HG03064 (cell line): ENCODE measurements at regions not wholly inside any gene's neighbourhood (a gene's known extent, or its start where the extent isn't known, plus 50 kb on each side); places are given as distances from the start of the nearest gene placed in this dataset.

Experiments used
- ATAC-seq: cut with Tn5 transposase; IDR thresholded peaks from one replicate; pipeline ENCODE4 v1.9.1; 2021; ENCODE audit warnings: low read depth; ENCODE audit not compliant: unreplicated experiment

GRCh38 chr18:77501266-77501665, 251.6 kb downstream of the GALR1 start:
- no peak for ATAC-seq

DNA sequence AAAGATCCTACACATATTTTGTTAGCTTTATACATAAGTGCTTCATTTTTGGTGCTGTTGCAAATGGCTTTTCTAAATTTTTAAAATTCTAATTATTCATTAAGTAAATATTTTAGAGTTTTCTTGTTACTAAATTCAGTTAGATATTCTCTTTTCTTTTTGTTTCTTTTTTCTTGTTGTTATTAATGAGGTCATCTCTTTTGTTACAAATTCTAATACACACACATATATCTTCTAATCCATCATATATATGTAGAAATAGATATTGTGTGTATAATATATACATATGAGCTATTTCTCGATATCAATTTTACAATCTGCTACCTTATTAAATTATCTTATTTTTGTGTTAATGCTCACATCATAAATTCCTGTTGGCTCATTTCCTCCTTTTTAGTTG, 255.9 kb downstream of the GALR1 start:
- ATAC-seq, result no peak

DNA sequence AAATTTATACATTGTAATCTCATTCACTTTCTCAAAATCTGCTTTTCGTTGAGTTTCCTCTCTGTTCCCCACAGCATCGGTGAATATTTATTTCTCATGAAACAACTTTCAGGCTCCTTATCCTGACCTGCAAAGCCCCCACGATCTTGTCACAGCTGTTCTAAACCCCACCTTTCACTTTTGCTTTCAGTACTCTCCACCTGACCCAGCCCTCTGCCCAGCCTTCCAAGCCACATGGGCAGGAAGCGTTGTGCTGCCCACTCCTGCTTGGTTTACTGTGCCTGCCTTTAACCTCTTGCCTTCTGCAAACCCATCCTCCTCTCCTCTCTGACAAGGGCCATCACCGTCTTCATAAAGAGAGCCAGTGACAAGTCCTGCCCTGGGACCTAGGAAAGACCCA, 262.5 kb downstream of the GALR1 start:
- no peak for ATAC-seq

DNA sequence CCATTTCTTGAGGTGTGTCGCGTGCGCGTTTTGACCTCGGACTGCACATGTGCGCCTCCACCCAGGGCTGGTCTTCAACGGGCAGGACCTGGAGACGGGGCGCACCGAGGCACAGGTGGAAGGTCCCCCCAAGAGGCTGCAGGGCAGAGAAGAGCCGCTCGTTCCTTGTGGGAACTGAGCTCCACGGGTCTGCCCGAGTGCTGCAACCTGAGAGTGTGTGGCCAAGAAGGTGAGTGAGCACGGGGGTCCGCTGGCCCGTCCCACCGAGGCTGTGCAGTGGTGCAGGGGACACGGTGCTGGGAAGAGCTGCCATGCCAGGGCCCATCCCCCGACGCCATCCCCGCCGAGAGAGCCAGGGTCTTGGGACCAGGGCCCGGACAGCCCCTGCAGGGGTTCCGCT, 268.3 kb downstream of the GALR1 start:
- ATAC-seq, result no peak

DNA sequence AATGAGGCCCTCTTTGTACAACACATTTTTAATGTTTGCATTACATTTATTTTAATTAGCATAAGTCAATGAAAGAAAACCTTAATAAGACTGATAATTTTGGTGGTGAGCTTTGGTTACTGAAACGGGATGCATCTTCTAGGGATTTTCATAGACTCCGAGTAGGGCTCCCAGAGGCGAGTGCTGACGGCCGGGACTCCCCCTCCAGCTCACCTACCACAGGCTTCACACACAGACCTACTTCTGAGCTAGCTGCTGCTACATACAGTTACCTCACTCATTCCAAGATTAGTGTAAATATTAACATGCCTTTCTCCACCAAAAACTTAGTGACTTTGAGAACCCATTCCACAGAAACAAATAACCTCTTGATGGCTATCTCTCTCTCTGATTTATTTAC, 271.1 kb downstream of the GALR1 start:
- no peak for ATAC-seq

DNA sequence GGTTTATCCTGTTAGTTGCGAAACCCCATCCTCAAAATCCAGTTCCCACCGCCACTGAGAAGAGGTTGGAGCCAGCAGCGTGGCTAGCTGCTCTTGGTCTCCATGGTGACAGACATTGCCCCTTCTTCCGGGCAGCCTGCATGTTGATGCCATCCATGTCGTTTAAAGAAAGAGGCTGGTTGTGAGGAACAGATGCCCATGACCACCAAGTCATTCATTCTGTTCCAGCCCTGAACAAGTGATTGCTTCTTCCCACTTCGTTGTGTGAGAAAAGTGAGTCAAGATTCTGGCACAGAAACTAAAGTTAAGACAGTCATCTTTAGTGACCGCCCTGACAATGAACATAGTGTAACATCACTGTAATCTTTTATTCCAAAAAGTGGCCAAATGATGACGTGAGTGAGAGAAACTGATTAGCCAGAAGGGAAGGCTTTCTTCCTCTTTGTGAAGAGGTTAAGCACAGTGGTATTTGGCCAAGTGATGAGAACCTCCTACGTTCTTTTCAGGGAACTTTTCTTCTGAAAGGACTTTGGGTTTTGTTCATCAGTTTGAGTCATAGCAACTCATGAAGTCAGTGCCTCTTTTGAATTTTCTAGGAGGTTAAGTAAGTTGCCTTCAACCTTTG, 272.5 kb downstream of the GALR1 start:
- ATAC-seq, result no peak

DNA sequence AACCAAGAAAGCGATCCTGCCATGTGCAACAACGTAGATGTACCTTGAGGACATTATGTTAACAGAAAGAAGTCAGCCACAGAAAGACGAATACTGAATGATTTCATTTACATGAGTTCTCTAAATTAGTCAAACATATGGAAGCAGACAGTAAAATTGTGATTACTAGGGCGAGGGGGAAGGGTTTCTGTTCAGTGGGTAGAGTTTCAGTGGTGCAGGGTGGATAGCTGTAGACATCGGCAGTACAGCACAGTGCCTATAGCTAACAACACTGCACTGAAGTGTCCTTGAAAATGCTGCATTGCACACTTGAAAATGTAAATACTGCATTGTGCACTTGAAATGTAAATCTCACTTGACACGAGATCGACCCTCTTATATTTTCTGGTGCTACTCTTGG, 275.3 kb downstream of the GALR1 start:
- no peak for ATAC-seq

- ATAC-seq, result no peak
Measured at GRCh38 chr18:77526962-77527361, 277.3 kb downstream of the GALR1 start.

GRCh38 chr18:77528872-77529271, 279.2 kb downstream of the GALR1 start:
- ATAC-seq, result no peak

DNA sequence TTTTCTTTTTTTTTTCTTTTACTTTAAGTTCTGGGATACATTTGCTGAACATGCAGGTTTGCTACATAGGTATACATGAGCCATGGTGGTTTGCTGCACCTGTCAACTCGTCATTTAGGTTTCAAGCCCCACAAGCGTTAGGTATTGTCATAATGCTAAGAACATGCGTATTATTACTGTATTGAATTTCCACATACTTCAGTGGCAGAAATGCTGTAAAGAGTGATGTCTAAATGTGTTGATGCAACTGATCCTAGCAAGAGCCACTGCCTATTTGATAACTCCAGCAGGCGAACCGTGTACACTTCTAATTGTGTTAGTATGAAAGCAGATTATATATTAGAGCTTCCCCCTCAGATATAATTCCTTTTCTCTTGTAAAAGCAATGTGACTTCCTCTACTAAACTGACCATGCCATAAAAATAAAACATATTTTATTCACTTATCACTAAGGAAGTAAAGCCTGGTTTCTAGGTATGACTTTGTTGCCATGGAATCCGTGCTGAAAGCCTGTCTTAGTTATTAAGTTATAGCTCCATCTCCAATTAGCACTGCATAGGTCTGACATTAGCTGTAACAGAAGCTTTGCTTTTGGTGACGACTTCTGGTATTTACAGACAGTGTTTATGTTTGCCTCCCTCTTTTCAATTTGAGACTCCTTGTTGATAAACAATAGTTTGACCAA, 280.0 kb downstream of the GALR1 start:
- no peak for ATAC-seq

DNA sequence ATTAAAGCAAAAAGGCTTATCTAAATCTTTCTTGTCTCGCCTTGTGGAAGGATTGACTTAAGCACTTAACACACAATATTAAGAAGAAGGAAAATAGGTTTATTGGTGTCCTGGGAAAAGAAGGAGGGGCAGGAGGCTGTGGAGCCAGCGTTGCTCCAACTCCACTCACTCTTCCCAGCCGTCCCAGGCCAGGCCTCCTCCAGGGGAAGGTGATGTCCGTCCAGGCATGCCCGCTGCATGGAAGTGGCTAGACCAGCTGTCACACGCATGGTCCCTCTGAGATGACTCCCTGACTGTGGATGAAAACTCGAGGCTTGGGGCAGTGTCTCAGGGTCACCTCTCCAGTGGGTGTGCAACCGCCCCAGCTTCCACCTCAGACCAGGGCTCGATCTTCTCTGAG, 281.1 kb downstream of the GALR1 start:
- ATAC-seq, result no peak

DNA sequence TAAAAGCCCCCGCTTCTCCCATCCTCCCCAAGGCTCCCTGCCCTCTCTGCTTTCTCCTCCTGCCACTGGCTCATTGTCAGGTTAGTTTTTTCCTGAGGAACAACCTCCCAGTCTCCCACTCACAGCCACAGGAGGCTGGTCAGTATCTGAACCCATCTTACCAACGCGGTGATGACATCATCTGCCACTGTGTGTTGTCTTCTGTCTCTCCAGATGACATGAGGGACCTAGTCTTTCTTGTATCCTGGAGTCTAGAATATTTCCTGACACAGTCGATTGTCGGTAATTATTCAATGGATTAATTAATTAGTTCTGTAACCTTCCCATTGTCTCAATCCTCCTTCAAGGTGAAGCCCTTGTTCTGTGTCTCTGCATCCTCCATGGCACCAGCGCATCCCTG, 290.2 kb downstream of the GALR1 start:
- ATAC-seq, result no peak

DNA sequence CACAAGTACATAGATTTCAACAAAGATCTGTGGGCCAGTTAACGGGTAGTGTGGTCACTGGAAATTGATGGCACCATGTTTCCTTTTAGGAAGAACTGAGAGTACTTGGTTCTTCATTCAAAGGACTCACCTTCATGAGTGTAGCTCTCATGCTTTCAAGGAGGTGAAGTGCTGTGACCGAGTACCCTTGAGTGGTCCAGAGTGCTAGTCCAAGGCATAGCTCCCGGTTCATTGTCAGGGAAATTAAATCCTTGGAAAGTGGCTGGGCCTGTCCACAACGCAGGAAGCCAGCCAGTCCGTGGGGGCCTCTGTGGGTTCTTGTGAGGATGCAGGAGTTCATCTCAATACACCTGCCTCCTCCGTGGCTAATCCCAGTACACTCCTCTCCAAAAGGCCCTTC, 295.1 kb downstream of the GALR1 start:
- no peak for ATAC-seq

- ATAC-seq, result no peak
Measured at GRCh38 chr18:77547757-77548156, 298.1 kb downstream of the GALR1 start.

- no peak for ATAC-seq
Measured at GRCh38 chr18:77548790-77549420, 299.3 kb downstream of the GALR1 start.

DNA sequence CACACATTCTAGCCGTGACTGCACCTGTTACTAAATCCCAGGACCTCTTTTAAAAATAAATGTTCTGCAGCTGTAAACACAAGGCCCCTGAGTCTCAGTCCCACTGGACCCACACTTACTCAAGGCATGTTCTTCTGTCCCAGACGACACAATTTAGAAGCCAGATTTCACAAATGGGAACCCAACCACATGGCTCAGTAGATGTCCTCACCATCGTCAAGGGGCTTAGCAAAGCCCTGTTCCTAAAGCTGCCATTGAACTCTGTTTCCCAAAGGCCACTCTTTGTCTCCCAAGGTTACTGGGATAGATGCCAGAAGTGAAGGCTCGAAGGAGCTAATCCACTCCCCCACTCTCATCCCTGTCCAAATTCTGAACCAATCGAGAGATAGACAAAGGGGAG, 301.0 kb downstream of the GALR1 start:
- ATAC-seq, result no peak

DNA sequence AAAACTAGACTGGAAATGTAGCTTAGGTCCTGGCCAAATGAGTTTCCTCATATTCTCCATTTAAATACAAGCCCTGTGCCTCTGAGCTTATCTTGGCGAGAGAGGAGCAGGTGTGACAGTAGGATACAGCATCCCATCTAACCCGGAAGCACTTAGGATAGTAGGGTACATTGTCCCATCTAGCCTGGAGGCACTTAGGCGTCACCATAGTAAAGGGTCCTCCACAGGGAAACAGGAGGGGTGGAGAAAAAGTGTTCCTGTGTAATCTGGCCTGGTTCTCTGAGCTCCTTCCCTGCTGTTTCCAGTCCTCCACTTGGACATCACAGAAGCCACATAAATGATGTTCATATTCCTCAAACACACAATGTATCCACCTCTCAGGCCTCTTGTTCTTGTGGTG, 301.4 kb downstream of the GALR1 start:
- ATAC-seq, result no peak

DNA sequence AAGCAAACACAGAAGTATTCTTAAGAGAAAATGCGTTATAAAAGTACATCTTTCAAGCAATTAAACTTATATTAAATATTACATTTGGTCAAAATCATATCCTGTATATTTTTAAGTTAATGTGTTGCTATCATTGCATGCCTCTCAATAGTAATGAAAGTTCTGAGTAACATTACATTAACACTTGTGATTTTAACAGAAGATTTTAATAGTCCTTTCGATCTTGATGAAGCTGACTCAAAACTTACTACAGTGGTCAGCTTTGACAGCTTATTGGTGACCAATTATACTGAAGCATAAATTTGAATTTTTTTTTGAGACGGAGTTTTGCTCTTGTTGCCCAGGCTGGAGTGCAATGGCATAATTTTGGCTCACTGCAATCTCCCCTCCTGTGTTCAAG, 303.3 kb downstream of the GALR1 start:
- ATAC-seq, result no peak

GRCh38 chr18:77554061-77554460, 304.4 kb downstream of the GALR1 start:
- no peak for ATAC-seq

DNA sequence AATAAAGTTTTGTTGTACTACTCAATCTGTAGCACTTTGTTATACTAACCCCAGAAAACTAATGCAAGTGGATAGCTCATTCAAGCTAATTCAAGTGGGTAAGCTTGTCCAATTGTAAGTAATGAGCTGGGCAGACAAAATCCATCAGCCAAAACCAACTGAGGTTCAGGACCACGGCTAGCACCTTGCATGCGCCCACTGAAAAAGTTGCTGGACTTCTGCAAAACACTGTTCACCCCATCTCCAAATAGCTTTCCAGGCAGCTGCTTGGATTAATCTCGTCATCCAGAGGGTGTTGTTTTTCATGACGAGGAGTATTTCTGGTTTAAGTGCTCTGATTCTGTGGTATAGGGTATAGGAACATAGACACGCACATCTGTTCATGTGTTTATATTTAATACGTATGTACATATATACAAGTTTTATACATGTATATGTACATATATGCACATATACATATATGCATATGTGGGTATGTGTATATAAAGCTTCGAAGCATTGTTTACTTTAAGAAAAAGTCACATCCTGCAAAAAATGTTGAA, 307.5 kb downstream of the GALR1 start:
- no peak for ATAC-seq

DNA sequence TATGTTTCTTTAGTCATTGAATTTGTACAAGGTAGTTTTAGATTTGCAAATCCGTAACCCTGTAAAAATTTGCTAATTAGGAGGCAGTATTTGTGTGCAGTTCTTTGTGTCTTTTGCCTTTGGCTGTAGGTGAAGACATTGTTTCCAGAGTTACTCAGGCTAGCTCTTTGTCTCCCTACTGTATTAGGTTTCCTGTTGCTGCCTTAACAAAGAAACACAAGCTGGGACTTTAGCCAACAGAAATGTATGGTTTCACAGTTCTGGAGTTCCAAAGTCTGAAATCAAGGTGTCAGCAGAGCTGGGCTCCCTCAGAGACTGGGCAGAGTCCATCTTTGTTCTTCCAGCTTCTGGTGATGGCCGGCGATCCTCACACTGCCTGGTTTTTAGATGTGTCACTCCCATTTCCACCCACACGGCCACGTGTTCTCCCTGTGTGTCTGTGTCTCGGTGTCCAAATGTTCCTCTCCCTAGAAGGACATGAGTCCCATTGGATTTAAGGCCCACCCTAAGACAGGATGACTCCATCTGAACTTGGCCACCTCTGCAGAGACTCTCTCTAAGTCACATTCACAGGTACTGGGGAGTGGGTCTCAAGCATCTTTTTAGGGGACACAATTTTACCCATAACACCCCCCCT, 309.7 kb downstream of the GALR1 start:
- ATAC-seq, result no peak
